Right lobe of liver (tissue), 4 donors: ENCODE measurements at regions not wholly inside any gene's neighbourhood (a gene's known extent, or its start where the extent isn't known, plus 50 kb on each side); places are given as distances from the start of the nearest gene placed in this dataset.

Experiments
- CTCF ChIP-seq, 4 donors: fragments of 200-600 bp in 3 of 4; fragments of 450-650 bp in 1 of 4; IDR thresholded peaks; one replicate each; pipeline versions ENCODE4 v1.5.1 to v1.8.0; 2016 to 2022; ENCODE audit warnings: antibody characterized with exemption in 4 of 4, mild to moderate bottlenecking in 2 of 4
- POLR2A ChIP-seq: fragments of 450-650 bp; IDR thresholded peaks from one replicate; pipeline ENCODE4 v1.6.1; 2017; ENCODE audit warnings: antibody characterized with exemption, mild to moderate bottlenecking
- donor health status: DM: no; HTN: no; CAD: no.
- donor health status: DM: no; HTN: no; CAD: no.
- donor health status: DM: no; HTN: yes; CAD: no.

- TF ChIP-seq CTCF (IDR thresholded peaks at IDR 0.05) (no peak), POLR2A (no peak)
Measured at GRCh38 chr15:35858707-35859106, 312.7 kb upstream of the DPH6 start.
